Lung (tissue), 11 donors: ENCODE measurements at regions not wholly inside any gene's neighbourhood (a gene's known extent, or its start where the extent isn't known, plus 50 kb on each side); places are given as distances from the start of the nearest gene placed in this dataset.

ENCODE experiments used
- ATAC-seq: fragments of 200-7000 bp; cut with Tn5 transposase; one replicate; pipeline ENCODE4 v1.9.1; 2020; ENCODE audit warnings: moderate number of reproducible peaks; ENCODE audit not compliant: insufficient read depth, low FRiP score
- DNase-seq, 3 donors: peaks; one replicate each; pipeline ENCODE4 v3.0.0-alpha.2; 2013 to 2017
- H3K27ac ChIP-seq, 2 donors: one replicate each; pipeline ENCODE4 v1.5.1; 2013; ENCODE audit warnings: mild to moderate bottlenecking in 2 of 2, moderate library complexity in 2 of 2, control low read depth in 1 of 2, inconsistent platforms in 1 of 2, low read depth in 1 of 2, low read length in 1 of 2
- H3K27me3 ChIP-seq, 3 donors: one replicate each; pipeline ENCODE4 v1.5.1; 2013; ENCODE audit warnings: low read length in 2 of 3; ENCODE audit not compliant: control insufficient read depth in 3 of 3, insufficient read depth in 3 of 3
- H3K36me3 ChIP-seq, 4 donors: one replicate each; pipeline ENCODE4 v1.5.1; 2013; ENCODE audit warnings: low read length in 4 of 4, mild to moderate bottlenecking in 1 of 4, moderate library complexity in 1 of 4; ENCODE audit not compliant: control insufficient read depth in 4 of 4, insufficient read depth in 4 of 4
- H3K4me1 ChIP-seq, 5 donors: one replicate each; pipeline ENCODE4 v1.5.1; 2013; ENCODE audit warnings: low read length in 5 of 5, mild to moderate bottlenecking in 2 of 5, moderate library complexity in 1 of 5; ENCODE audit not compliant: control insufficient read depth in 5 of 5, insufficient read depth in 5 of 5
- H3K4me3 ChIP-seq: one replicate; pipeline ENCODE4 v1.5.1; 2013; ENCODE audit warnings: mild to moderate bottlenecking, control low read depth, moderate library complexity
- H3K9ac ChIP-seq, 2 donors: one replicate each; pipeline ENCODE4 v1.5.1; 2013; ENCODE audit warnings: low read length in 2 of 2, control low read depth in 1 of 2; ENCODE audit not compliant: insufficient read depth in 1 of 2
- H3K9me3 ChIP-seq, 4 donors: one replicate each; pipeline ENCODE4 v1.5.1; 2013; ENCODE audit warnings: low read length in 3 of 4, mild to moderate bottlenecking in 1 of 4, moderate library complexity in 1 of 4; ENCODE audit not compliant: control insufficient read depth in 4 of 4, insufficient read depth in 3 of 4
- WGBS, 2 donors: extraction: QIAGEN DNeasy Blood & Tissue Kit; methylation state at CpG; one replicate each; pipeline ENCODE4 v1.1.7; 2013; 5-methylcytosine and 5-hydroxymethylcytosine counted together
- TF ChIP-seq, protein P1 (sequence below): IDR thresholded peaks from 2 replicates; pipeline ENCODE4 v1.5.1; 2012; ENCODE audit warnings: mild to moderate bottlenecking; ENCODE audit errors: control extremely low read depth, extremely low read depth
- donor health status: control.
- donor health status: control.
- donor health status: Bipolar disorder and iron deficiency.
- donor health status: healthy.
- donor health status: DM: yes; HTN: yes; CAD: no.

DNA sequence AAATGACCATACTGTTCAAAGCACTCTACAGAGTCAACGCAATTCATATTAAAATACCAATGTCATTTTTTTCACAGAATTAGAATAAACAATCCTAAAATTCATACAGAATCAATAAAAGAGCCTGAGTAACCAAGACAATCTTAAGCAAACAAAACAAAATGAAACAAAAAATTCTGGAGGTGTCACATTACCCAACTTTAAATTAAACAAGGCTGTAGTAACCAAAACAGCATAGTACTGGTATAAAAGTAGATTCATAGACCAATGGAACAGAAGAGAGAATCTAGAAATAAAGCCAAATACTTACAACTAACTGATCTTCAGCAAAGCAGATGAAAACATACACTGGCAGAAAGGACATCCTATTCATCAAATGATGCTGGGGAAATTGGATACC lies 346.9 kb upstream of the JAG1 start:
- no peaks in the 10 kb centered on the region for H3K27me3 ChIP-seq
- TF ChIP-seq, protein P1, sequence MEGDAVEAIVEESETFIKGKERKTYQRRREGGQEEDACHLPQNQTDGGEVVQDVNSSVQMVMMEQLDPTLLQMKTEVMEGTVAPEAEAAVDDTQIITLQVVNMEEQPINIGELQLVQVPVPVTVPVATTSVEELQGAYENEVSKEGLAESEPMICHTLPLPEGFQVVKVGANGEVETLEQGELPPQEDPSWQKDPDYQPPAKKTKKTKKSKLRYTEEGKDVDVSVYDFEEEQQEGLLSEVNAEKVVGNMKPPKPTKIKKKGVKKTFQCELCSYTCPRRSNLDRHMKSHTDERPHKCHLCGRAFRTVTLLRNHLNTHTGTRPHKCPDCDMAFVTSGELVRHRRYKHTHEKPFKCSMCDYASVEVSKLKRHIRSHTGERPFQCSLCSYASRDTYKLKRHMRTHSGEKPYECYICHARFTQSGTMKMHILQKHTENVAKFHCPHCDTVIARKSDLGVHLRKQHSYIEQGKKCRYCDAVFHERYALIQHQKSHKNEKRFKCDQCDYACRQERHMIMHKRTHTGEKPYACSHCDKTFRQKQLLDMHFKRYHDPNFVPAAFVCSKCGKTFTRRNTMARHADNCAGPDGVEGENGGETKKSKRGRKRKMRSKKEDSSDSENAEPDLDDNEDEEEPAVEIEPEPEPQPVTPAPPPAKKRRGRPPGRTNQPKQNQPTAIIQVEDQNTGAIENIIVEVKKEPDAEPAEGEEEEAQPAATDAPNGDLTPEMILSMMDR = no peak
- no peak overlapping the region for H3K9ac ChIP-seq
- H3K36me3 ChIP-seq = no peaks in the 10 kb centered on the region
- 91 to 96% methylated on average over 1 of the region's 1 CpG for WGBS, 2 donors
- no peak overlapping the region for H3K4me3 ChIP-seq
- ATAC-seq (no peak), DNase-seq (peak in 1 of 3 donors; percentile 5)
- peaks cover 0 to 27% (median 2%) of the 10 kb centered on the region in 5 donors for H3K4me1 ChIP-seq
- no peaks in the 10 kb centered on the region for H3K9me3 ChIP-seq
- no peak overlapping the region for H3K27ac ChIP-seq

DNA sequence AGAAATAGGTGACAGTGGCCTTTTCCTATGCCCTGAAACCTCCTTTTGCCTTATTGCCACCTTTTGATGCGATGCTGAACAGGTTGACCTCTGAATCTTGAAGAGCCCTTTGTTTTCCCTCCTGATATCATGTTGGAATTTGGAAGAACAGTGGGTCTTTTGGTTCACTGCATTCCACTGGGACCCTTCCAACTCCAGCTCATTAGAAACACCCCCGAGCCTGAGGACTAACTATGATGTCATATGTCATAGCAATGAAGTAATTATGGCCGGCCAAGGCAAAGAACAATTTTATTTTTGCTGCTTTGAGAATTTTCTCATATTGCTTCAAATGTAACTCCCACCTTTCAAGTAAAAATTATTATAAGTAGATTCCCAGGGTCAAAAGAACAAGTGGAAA lies 353.4 kb upstream of the JAG1 start:
- ATAC-seq (no peak), DNase-seq (no peak)
- Histone ChIP-seq H3K27me3 (no peaks in the 10 kb centered on the region), H3K4me1 (no peaks in the 10 kb centered on the region), H3K27ac (no peak overlapping the region), H3K4me3 (no peak overlapping the region), H3K9me3 (peaks cover 0 to 4% (median under 1%) of the 10 kb centered on the region in 4 donors), H3K9ac (no peak overlapping the region), H3K36me3 (no peaks in the 10 kb centered on the region)
- TF ChIP-seq, protein P1 = no peak
- WGBS, 2 donors = 87 to 89% methylated on average over 3 of the region's 3 CpGs

GRCh38 chr20:11030351-11030750 lies 356.6 kb upstream of the JAG1 start:
- Histone ChIP-seq H3K27me3 (no peaks in the 10 kb centered on the region), H3K9me3 (peaks cover 0 to 4% (median under 1%) of the 10 kb centered on the region in 4 donors), H3K4me3 (no peak overlapping the region), H3K36me3 (no peaks in the 10 kb centered on the region), H3K9ac (no peak overlapping the region), H3K27ac (no peak overlapping the region), H3K4me1 (no peaks in the 10 kb centered on the region)
- TF ChIP-seq, protein P1 = no peak
- ATAC-seq (no peak), DNase-seq (no peak)
- WGBS, 2 donors = 97 to 98% methylated on average over 2 of the region's 2 CpGs

- no peak overlapping the region for H3K27ac ChIP-seq
- H3K27me3 ChIP-seq = no peaks in the 10 kb centered on the region
- no peaks in the 10 kb centered on the region for H3K4me1 ChIP-seq
- DNase-seq (no peak), ATAC-seq (no peak)
- TF ChIP-seq, protein P1 = no peak
- WGBS, 2 donors = 86 to 96% methylated on average over 2 of the region's 2 CpGs
- peaks cover 0 to 4% (median under 1%) of the 10 kb centered on the region in 4 donors for H3K9me3 ChIP-seq
- H3K36me3 ChIP-seq = no peaks in the 10 kb centered on the region
- H3K4me3 ChIP-seq = no peak overlapping the region
- H3K9ac ChIP-seq = no peak overlapping the region
Measured at GRCh38 chr20:11031300-11031699, 357.5 kb upstream of the JAG1 start.
